Sigmoid colon (tissue), 6 donors: ENCODE measurements at regions not wholly inside any gene's neighbourhood (a gene's known extent, or its start where the extent isn't known, plus 50 kb on each side); places are given as distances from the start of the nearest gene placed in this dataset.

ENCODE experiments used
- DNase-seq: peaks from one replicate; pipeline ENCODE4 v3.0.0-alpha.2; 2019
- H3K27ac ChIP-seq, 4 donors: fragments of 200-600 bp; sonication (generic); one replicate each; pipeline ENCODE4 v1.5.1; 2016 to 2019; ENCODE audit warnings: mild to moderate bottlenecking in 1 of 4
- H3K27me3 ChIP-seq, 3 donors: fragments of 200-600 bp; sonication (generic); one replicate each; pipeline ENCODE4 v1.5.1; 2019; ENCODE audit warnings: mild to moderate bottlenecking in 1 of 3
- H3K36me3 ChIP-seq, 4 donors: fragments of 200-600 bp; sonication (generic); one replicate each; pipeline ENCODE4 v1.5.1; 2016 to 2019
- H3K4me1 ChIP-seq, 4 donors: fragments of 200-600 bp; sonication (generic); one replicate each; pipeline ENCODE4 v1.5.1; 2017 to 2019
- H3K4me3 ChIP-seq, 4 donors: fragments of 200-600 bp; sonication (generic); one replicate each; pipeline ENCODE4 v1.5.1; 2017 to 2019; ENCODE audit warnings: mild to moderate bottlenecking in 2 of 4, moderate library complexity in 1 of 4
- H3K9me3 ChIP-seq, 4 donors: fragments of 200-600 bp in 3 of 4; sonication (generic) in 3 of 4; one replicate each; pipeline versions ENCODE4 v1.5.1 to v1.6.1; 2013 to 2019
- CTCF ChIP-seq, 4 experiments: fragments of 450-650 bp in 3 of 4; fragments of 200-600 bp in 1 of 4; IDR thresholded peaks; one replicate each; pipeline ENCODE4 v1.5.1; 2016 to 2019; ENCODE audit warnings: antibody characterized with exemption in 4 of 4, mild to moderate bottlenecking in 3 of 4, moderate library complexity in 2 of 4
- EP300 ChIP-seq, 4 donors: sonication (generic); formaldehyde crosslinking; IDR thresholded peaks; one replicate each; pipeline ENCODE4 v1.6.1; 2017; ENCODE audit warnings: antibody characterized with exemption in 4 of 4
- POLR2A ChIP-seq, 2 donors: fragments of 450-650 bp; IDR thresholded peaks; one replicate each; pipeline ENCODE4 v1.6.1; 2016; ENCODE audit warnings: antibody characterized with exemption in 2 of 2, mild to moderate bottlenecking in 2 of 2, moderate library complexity in 2 of 2
- POLR2AphosphoS5 ChIP-seq, 4 donors: sonication (generic); formaldehyde crosslinking; IDR thresholded peaks; one replicate each; pipeline ENCODE4 v1.6.1; 2017; ENCODE audit warnings: antibody characterized with exemption in 4 of 4
- WGBS, 2 donors: extraction: QIAGEN DNeasy Blood & Tissue Kit; methylation state at CpG; one replicate each; pipeline ENCODE4 v1.1.7; 2013; 5-methylcytosine and 5-hydroxymethylcytosine counted together
- intact Hi-C: fragments of 100-400 bp; cut with DNase I; formaldehyde crosslinking; loops from one replicate; pipeline ENCODE4 v1.15.1; 2023
- donor health status: healthy with polysubstance abuse.
- donor health status: healthy.

GRCh38 chr3:64891021-64891420, 203.2 kb upstream of the ADAMTS9 start:
- no peak for DNase-seq
- intact Hi-C loops = no loop called here

GRCh38 chr3:64890466-64890865, 202.7 kb upstream of the ADAMTS9 start:
- WGBS, 2 donors = 74 to 89% methylated on average over 2 of the region's 2 CpGs
- DNase-seq = no peak
- intact Hi-C loops = no loop called here
- H3K27me3 ChIP-seq = no peaks in the 10 kb centered on the region
- no peaks in the 10 kb centered on the region for H3K9me3 ChIP-seq
- H3K4me1 ChIP-seq = peaks cover 0 to 48% (median 42%) of the 10 kb centered on the region in 4 donors
- TF ChIP-seq POLR2A (IDR thresholded peaks at IDR 0.05) = no peak
- TF ChIP-seq EP300 (IDR thresholded peaks at IDR 0.05) = no peak
- no peak for TF ChIP-seq POLR2AphosphoS5 (IDR thresholded peaks at IDR 0.05)
- no peak for TF ChIP-seq CTCF (IDR thresholded peaks at IDR 0.05)
- H3K36me3 ChIP-seq = no peaks in the 10 kb centered on the region
- peak overlapping the region in 3 of 4 donors; percentile 37 to 70 (median 47) for H3K27ac ChIP-seq
- H3K4me3 ChIP-seq = no peak overlapping the region

More at GRCh38 chr3:64891021-64891420, 203.2 kb upstream of the ADAMTS9 start:
- WGBS, 2 donors = 100% methylated on average over 2 of the region's 2 CpGs
- no peaks in the 10 kb centered on the region for H3K27me3 ChIP-seq
- no peaks in the 10 kb centered on the region for H3K9me3 ChIP-seq
- H3K36me3 ChIP-seq = no peaks in the 10 kb centered on the region
- TF ChIP-seq CTCF (IDR thresholded peaks at IDR 0.05) (no peak), EP300 (IDR thresholded peaks at IDR 0.05) (no peak), POLR2A (IDR thresholded peaks at IDR 0.05) (no peak), POLR2AphosphoS5 (IDR thresholded peaks at IDR 0.05) (no peak)
- H3K4me1 ChIP-seq = peaks cover 0 to 54% (median 44%) of the 10 kb centered on the region in 4 donors
- H3K4me3 ChIP-seq = no peak overlapping the region
- H3K27ac ChIP-seq = no peak overlapping the region

GRCh38 chr3:64890006-64890405, 202.2 kb upstream of the ADAMTS9 start:
- Histone ChIP-seq H3K27ac (peak overlapping the region in 3 of 4 donors; percentile 37 to 70 (median 47)), H3K9me3 (no peaks in the 10 kb centered on the region), H3K27me3 (no peaks in the 10 kb centered on the region), H3K4me3 (no peak overlapping the region), H3K4me1 (peaks cover 0 to 44% (median 37%) of the 10 kb centered on the region in 4 donors), H3K36me3 (no peaks in the 10 kb centered on the region)
- peak in 1 of 4 donors; percentile 70 for TF ChIP-seq EP300 (IDR thresholded peaks at IDR 0.05)
- TF ChIP-seq POLR2A (IDR thresholded peaks at IDR 0.05) = no peak
- TF ChIP-seq POLR2AphosphoS5 (IDR thresholded peaks at IDR 0.05) = no peak
- TF ChIP-seq CTCF (IDR thresholded peaks at IDR 0.05) = no peak
- intact Hi-C loops = no loop called here
- WGBS, 2 donors = 52 to 82% methylated on average over 10 of the region's 10 CpGs
- DNase-seq = peak; percentile 67

- Histone ChIP-seq H3K9me3 (no peaks in the 10 kb centered on the region), H3K4me1 (peaks cover 0 to 43% (median 34%) of the 10 kb centered on the region in 4 donors), H3K27me3 (no peaks in the 10 kb centered on the region), H3K4me3 (no peak overlapping the region), H3K36me3 (no peaks in the 10 kb centered on the region), H3K27ac (peak overlapping the region; percentile 37 to 70 (median 48))
- DNase-seq = no peak
- WGBS, 2 donors = 82 to 83% methylated on average over 3 of the region's 3 CpGs
- TF ChIP-seq POLR2AphosphoS5 (IDR thresholded peaks at IDR 0.05) (peak in 1 of 4 donors; percentile 3), EP300 (IDR thresholded peaks at IDR 0.05) (no peak), POLR2A (IDR thresholded peaks at IDR 0.05) (no peak), CTCF (IDR thresholded peaks at IDR 0.05) (no peak)
- intact Hi-C loops = no loop called here
Measured at GRCh38 chr3:64888840-64889392, 201.1 kb upstream of the ADAMTS9 start.

GRCh38 chr3:64888165-64888564, 200.4 kb upstream of the ADAMTS9 start:
- no peak overlapping the region for H3K4me3 ChIP-seq
- no peaks in the 10 kb centered on the region for H3K27me3 ChIP-seq
- H3K4me1 ChIP-seq = peaks cover 0 to 46% (median 33%) of the 10 kb centered on the region in 4 donors
- intact Hi-C loops = no loop called here
- TF ChIP-seq POLR2AphosphoS5 (IDR thresholded peaks at IDR 0.05) (no peak), POLR2A (IDR thresholded peaks at IDR 0.05) (no peak), CTCF (IDR thresholded peaks at IDR 0.05) (no peak), EP300 (IDR thresholded peaks at IDR 0.05) (no peak)
- no peaks in the 10 kb centered on the region for H3K9me3 ChIP-seq
- no peaks in the 10 kb centered on the region for H3K36me3 ChIP-seq
- WGBS, 2 donors = 64 to 76% methylated on average over 1 of the region's 1 CpG
- peak overlapping the region in 2 of 4 donors; percentile 47 to 70 for H3K27ac ChIP-seq
- DNase-seq = no peak
